ENCODE measurements at regions not wholly inside any gene's neighbourhood (a gene's known extent, or its start where the extent isn't known, plus 50 kb on each side); places are given as distances from the start of the nearest gene placed in this dataset.

DNA sequence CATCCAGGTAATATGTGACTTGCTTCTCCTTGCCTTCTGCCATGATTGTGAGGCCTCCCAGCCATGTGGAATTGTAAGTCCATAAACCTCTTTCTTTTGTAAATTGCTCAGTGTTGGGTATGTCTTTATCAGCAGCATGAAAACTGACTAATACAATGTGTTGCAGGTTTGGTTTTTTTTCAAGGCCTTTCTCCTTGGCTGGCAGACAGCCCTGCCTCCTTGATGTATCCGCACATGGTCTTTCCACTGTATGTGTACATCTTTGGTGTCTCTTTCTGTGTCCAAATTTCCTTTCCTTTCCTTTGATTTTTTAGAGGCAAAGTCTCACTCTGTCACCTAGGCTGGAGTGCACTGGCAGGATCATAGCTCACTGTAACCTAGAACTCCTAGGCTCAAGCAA lies 260.1 kb downstream of the TUSC7 start (continued):
- TF ChIP-seq, protein P1, sequence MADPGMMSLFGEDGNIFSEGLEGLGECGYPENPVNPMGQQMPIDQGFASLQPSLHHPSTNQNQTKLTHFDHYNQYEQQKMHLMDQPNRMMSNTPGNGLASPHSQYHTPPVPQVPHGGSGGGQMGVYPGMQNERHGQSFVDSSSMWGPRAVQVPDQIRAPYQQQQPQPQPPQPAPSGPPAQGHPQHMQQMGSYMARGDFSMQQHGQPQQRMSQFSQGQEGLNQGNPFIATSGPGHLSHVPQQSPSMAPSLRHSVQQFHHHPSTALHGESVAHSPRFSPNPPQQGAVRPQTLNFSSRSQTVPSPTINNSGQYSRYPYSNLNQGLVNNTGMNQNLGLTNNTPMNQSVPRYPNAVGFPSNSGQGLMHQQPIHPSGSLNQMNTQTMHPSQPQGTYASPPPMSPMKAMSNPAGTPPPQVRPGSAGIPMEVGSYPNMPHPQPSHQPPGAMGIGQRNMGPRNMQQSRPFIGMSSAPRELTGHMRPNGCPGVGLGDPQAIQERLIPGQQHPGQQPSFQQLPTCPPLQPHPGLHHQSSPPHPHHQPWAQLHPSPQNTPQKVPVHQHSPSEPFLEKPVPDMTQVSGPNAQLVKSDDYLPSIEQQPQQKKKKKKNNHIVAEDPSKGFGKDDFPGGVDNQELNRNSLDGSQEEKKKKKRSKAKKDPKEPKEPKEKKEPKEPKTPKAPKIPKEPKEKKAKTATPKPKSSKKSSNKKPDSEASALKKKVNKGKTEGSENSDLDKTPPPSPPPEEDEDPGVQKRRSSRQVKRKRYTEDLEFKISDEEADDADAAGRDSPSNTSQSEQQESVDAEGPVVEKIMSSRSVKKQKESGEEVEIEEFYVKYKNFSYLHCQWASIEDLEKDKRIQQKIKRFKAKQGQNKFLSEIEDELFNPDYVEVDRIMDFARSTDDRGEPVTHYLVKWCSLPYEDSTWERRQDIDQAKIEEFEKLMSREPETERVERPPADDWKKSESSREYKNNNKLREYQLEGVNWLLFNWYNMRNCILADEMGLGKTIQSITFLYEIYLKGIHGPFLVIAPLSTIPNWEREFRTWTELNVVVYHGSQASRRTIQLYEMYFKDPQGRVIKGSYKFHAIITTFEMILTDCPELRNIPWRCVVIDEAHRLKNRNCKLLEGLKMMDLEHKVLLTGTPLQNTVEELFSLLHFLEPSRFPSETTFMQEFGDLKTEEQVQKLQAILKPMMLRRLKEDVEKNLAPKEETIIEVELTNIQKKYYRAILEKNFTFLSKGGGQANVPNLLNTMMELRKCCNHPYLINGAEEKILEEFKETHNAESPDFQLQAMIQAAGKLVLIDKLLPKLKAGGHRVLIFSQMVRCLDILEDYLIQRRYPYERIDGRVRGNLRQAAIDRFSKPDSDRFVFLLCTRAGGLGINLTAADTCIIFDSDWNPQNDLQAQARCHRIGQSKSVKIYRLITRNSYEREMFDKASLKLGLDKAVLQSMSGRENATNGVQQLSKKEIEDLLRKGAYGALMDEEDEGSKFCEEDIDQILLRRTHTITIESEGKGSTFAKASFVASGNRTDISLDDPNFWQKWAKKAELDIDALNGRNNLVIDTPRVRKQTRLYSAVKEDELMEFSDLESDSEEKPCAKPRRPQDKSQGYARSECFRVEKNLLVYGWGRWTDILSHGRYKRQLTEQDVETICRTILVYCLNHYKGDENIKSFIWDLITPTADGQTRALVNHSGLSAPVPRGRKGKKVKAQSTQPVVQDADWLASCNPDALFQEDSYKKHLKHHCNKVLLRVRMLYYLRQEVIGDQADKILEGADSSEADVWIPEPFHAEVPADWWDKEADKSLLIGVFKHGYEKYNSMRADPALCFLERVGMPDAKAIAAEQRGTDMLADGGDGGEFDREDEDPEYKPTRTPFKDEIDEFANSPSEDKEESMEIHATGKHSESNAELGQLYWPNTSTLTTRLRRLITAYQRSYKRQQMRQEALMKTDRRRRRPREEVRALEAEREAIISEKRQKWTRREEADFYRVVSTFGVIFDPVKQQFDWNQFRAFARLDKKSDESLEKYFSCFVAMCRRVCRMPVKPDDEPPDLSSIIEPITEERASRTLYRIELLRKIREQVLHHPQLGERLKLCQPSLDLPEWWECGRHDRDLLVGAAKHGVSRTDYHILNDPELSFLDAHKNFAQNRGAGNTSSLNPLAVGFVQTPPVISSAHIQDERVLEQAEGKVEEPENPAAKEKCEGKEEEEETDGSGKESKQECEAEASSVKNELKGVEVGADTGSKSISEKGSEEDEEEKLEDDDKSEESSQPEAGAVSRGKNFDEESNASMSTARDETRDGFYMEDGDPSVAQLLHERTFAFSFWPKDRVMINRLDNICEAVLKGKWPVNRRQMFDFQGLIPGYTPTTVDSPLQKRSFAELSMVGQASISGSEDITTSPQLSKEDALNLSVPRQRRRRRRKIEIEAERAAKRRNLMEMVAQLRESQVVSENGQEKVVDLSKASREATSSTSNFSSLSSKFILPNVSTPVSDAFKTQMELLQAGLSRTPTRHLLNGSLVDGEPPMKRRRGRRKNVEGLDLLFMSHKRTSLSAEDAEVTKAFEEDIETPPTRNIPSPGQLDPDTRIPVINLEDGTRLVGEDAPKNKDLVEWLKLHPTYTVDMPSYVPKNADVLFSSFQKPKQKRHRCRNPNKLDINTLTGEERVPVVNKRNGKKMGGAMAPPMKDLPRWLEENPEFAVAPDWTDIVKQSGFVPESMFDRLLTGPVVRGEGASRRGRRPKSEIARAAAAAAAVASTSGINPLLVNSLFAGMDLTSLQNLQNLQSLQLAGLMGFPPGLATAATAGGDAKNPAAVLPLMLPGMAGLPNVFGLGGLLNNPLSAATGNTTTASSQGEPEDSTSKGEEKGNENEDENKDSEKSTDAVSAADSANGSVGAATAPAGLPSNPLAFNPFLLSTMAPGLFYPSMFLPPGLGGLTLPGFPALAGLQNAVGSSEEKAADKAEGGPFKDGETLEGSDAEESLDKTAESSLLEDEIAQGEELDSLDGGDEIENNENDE (IDR thresholded peaks at IDR 0.05; ENCODE audit: insufficient replicate concordance, low read length), result no peak
- TF ChIP-seq TCF12 (IDR thresholded peaks at IDR 0.05; ENCODE audit: low read depth, low read length), result no peak
- TF ChIP-seq JUND (IDR thresholded peaks at IDR 0.05; ENCODE audit: low read length), result no peak
- no peak for TF ChIP-seq TBP (IDR thresholded peaks at IDR 0.05; ENCODE audit: low read depth, low read length)
- TF ChIP-seq TEAD4 (IDR thresholded peaks at IDR 0.05; ENCODE audit: low read depth, low read length), result no peak
